ENCODE measurements at regions not wholly inside any gene's neighbourhood (a gene's known extent, or its start where the extent isn't known, plus 50 kb on each side); places are given as distances from the start of the nearest gene placed in this dataset.
A peak's percentile ranks its signal among the peaks of the same experiment; 100 is the strongest.

GRCh38 chr2:17058772-17059402 is 393.3 kb upstream of the CYRIA start:
- Histone ChIP-seq H4K20me1 (ENCODE audit: control insufficient read depth, insufficient read depth, low read length, poor library complexity, severe bottlenecking) (no peaks in the 10 kb centered on the region), H3K27me3 (replicated peaks in 1 of 4; ENCODE audit: control extremely low read depth in 1 of 4, control insufficient read depth in 3 of 4, insufficient read depth in 4 of 4, low read length in 3 of 4) (no peaks in the 10 kb centered on the region), H3K4me2 (replicated peaks; ENCODE audit: low read depth, low read length, poor library complexity, severe bottlenecking) (no peak overlapping the region), H3K4me1 (ENCODE audit: control insufficient read depth in 2 of 2, insufficient read depth in 2 of 2, low read length in 2 of 2) (peaks cover 5 to 6% of the 10 kb centered on the region in 2 donors), H3K9me3 (ENCODE audit: control extremely low read depth in 1 of 3, control insufficient read depth in 2 of 3, insufficient read depth in 1 of 3, low read length in 2 of 3) (no peaks in the 10 kb centered on the region), H2AFZ (ENCODE audit: insufficient read depth, low read depth, low read length, poor library complexity, severe bottlenecking) (no peak overlapping the region), H3K79me2 (ENCODE audit: control insufficient read depth, insufficient read depth, low read length) (no peaks in the 10 kb centered on the region), H3K27ac (ENCODE audit: low read length in 2 of 2) (no peak overlapping the region), H3K9ac (ENCODE audit: low read length) (no peak overlapping the region), H3K36me3 (replicated peaks in 1 of 2; ENCODE audit: control extremely low read depth in 1 of 2, control insufficient read depth in 1 of 2, extremely low read depth in 1 of 2, insufficient read depth in 2 of 2, low read length in 1 of 2) (no peaks in the 10 kb centered on the region), H3K4me3 (ENCODE audit: control extremely low read depth in 1 of 5, extremely low read depth in 1 of 5, insufficient read depth in 1 of 5, low read depth in 2 of 5, low read length in 4 of 5) (no peak overlapping the region)
- DNase-seq: no peak
- TF ChIP-seq CTCF (IDR thresholded peaks at IDR 0.05) (no peak), EZH2 (IDR thresholded peaks at IDR 0.05; ENCODE audit: borderline replicate concordance, insufficient read depth, low read depth, low read length, poor library complexity, severe bottlenecking) (no peak)
- WGBS (ENCODE audit: insufficient coverage): 88% methylated on average over 3 of the region's 3 CpGs
- Mint-ChIP-seq H3K4me3 (no peak overlapping the region), H3K27me3 (no peaks in the 10 kb centered on the region), H3K9me3 (ENCODE audit: insufficient read depth) (no peaks in the 10 kb centered on the region), H3K4me1 (peaks cover 33% of the 10 kb centered on the region), H3K27ac (no peak overlapping the region)
- CTCF ChIA-PET: interaction anchor here (0.7 kb wide), 1 partner anchor 125 kb away, joined by 3 read pairs; no protein-coding TSS in a partner anchor
- intact Hi-C loops (cut with micrococcal nuclease): no loop called here
- no peak for ATAC-seq (ENCODE audit: low read depth)
- POLR2A ChIA-PET: no interaction called here

GRCh38 chr2:17057109-17058017 is 391.7 kb upstream of the CYRIA start:
- 100% methylated on average over 1 of the region's 5 CpGs for WGBS (ENCODE audit: insufficient coverage)
- CTCF ChIA-PET: no interaction called here

More at GRCh38 chr2:17057109-17058017, 391.7 kb upstream of the CYRIA start:
- Histone ChIP-seq H3K27me3 (replicated peaks in 1 of 4; ENCODE audit: control extremely low read depth in 1 of 4, control insufficient read depth in 3 of 4, insufficient read depth in 4 of 4, low read length in 3 of 4) (no peaks in the 10 kb centered on the region), H3K9me3 (ENCODE audit: control extremely low read depth in 1 of 3, control insufficient read depth in 2 of 3, insufficient read depth in 1 of 3, low read length in 2 of 3) (no peaks in the 10 kb centered on the region), H2AFZ (ENCODE audit: insufficient read depth, low read depth, low read length, poor library complexity, severe bottlenecking) (no peak overlapping the region), H3K27ac (ENCODE audit: low read length in 2 of 2) (no peak overlapping the region), H3K79me2 (ENCODE audit: control insufficient read depth, insufficient read depth, low read length) (no peaks in the 10 kb centered on the region), H3K36me3 (replicated peaks in 1 of 2; ENCODE audit: control extremely low read depth in 1 of 2, control insufficient read depth in 1 of 2, extremely low read depth in 1 of 2, insufficient read depth in 2 of 2, low read length in 1 of 2) (no peaks in the 10 kb centered on the region), H4K20me1 (ENCODE audit: control insufficient read depth, insufficient read depth, low read length, poor library complexity, severe bottlenecking) (no peaks in the 10 kb centered on the region), H3K4me3 (ENCODE audit: control extremely low read depth in 1 of 5, extremely low read depth in 1 of 5, insufficient read depth in 1 of 5, low read depth in 2 of 5, low read length in 4 of 5) (no peak overlapping the region), H3K9ac (ENCODE audit: low read length) (no peak overlapping the region), H3K4me2 (replicated peaks; ENCODE audit: low read depth, low read length, poor library complexity, severe bottlenecking) (peak overlapping the region; percentile 3), H3K4me1 (ENCODE audit: control insufficient read depth in 2 of 2, insufficient read depth in 2 of 2, low read length in 2 of 2) (peaks cover 5 to 6% of the 10 kb centered on the region in 2 donors)
- H3K4me3 Mint-ChIP-seq: peak overlapping the region; percentile 3
- no peaks in the 10 kb centered on the region for H3K27me3 Mint-ChIP-seq
- ATAC-seq (ENCODE audit: low read depth) (no peak), DNase-seq (no peak)
- intact Hi-C loops (cut with micrococcal nuclease): no loop called here
- TF ChIP-seq CTCF (IDR thresholded peaks at IDR 0.05) (no peak), EZH2 (IDR thresholded peaks at IDR 0.05; ENCODE audit: borderline replicate concordance, insufficient read depth, low read depth, low read length, poor library complexity, severe bottlenecking) (no peak)
- H3K4me1 Mint-ChIP-seq: peaks cover 33% of the 10 kb centered on the region
- no peaks in the 10 kb centered on the region for H3K9me3 Mint-ChIP-seq (ENCODE audit: insufficient read depth)
- POLR2A ChIA-PET: no interaction called here
- H3K27ac Mint-ChIP-seq: peak overlapping the region; percentile 33
